Heart right ventricle (tissue), 16 donors: ENCODE measurements at regions not wholly inside any gene's neighbourhood (a gene's known extent, or its start where the extent isn't known, plus 50 kb on each side); places are given as distances from the start of the nearest gene placed in this dataset.

Experiments used
- ATAC-seq, 8 donors: fragments of 200-7000 bp; cut with Tn5 transposase; one replicate each; pipeline ENCODE4 v1.9.1; 2020; ENCODE audit warnings: mild to moderate bottlenecking in 8 of 8, moderate library complexity in 8 of 8, moderate number of reproducible peaks in 1 of 8
- DNase-seq, 2 donors: peaks; one replicate each; pipeline ENCODE4 v3.0.0-alpha.2; 2020
- H3K27ac ChIP-seq, 10 donors: fragments of 200-600 bp; sonication (generic) in 2 of 10; one replicate each; pipeline versions ENCODE4 v1.5.0 to v1.8.0; 2020 to 2022; ENCODE audit warnings: mild to moderate bottlenecking in 3 of 10
- H3K27me3 ChIP-seq, 7 donors: fragments of 200-600 bp; one replicate each; pipeline ENCODE4 v1.8.0; 2021 to 2022; ENCODE audit warnings: mild to moderate bottlenecking in 2 of 7
- H3K36me3 ChIP-seq, 9 donors: fragments of 200-600 bp; sonication (generic) in 1 of 9; one replicate each; pipeline versions ENCODE4 v1.5.0 to v1.8.0; 2020 to 2022; ENCODE audit warnings: mild to moderate bottlenecking in 2 of 9
- H3K4me1 ChIP-seq, 9 donors: fragments of 200-600 bp; sonication (generic) in 1 of 9; one replicate each; pipeline versions ENCODE4 v1.5.0 to v1.8.0; 2020 to 2022; ENCODE audit warnings: mild to moderate bottlenecking in 4 of 9
- H3K4me3 ChIP-seq, 10 donors: fragments of 200-600 bp; sonication (generic) in 2 of 10; one replicate each; pipeline versions ENCODE4 v1.5.0 to v1.8.0; 2020 to 2022; ENCODE audit warnings: mild to moderate bottlenecking in 7 of 10, moderate library complexity in 2 of 10
- H3K9me3 ChIP-seq, 11 donors: fragments of 200-600 bp in 10 of 11; sonication (generic) in 2 of 11; one replicate each; pipeline versions ENCODE4 v1.5.0 to v1.8.0; 2013 to 2022; ENCODE audit warnings: mild to moderate bottlenecking in 2 of 11, control low read depth in 1 of 11, moderate library complexity in 1 of 11
- WGBS, 2 donors: extraction: QIAGEN DNeasy Blood & Tissue Kit; methylation state at CpG; one replicate each; pipeline ENCODE4 v1.1.7; 2013; ENCODE audit warnings: inconsistent platforms in 1 of 2; 5-methylcytosine and 5-hydroxymethylcytosine counted together
- intact Hi-C, 10 donors: fragments of 100-400 bp; cut with DNase I; formaldehyde crosslinking; loops; one replicate each; pipeline versions ENCODE4 v1.11.1 to v1.14.2; 2022
- TF ChIP-seq, protein P1 (sequence below), 9 donors: fragments of 200-600 bp; sonication (generic) in 2 of 9; IDR thresholded peaks; one replicate each; pipeline versions ENCODE4 v1.5.0 to v1.8.0; 2021 to 2022; ENCODE audit warnings: antibody characterized with exemption in 9 of 9, mild to moderate bottlenecking in 5 of 9, moderate library complexity in 1 of 9
- donor health status: Arrhythmogenic right ventricular cardiomyopathy.
- donor health status: ischemic (EF 13 %, LVEDD 7.1; RV severe dilation, severe dysfunction).
- donor health status: healthy with polysubstance abuse.
- donor health status: DM: no; HTN: yes; CAD: no.
- donor health status: DM: no; HTN: no; CAD: no.
- donor health status: ischemic (EF 25% LVEDD 6.9; RV normal size, moderate dysfunction).
- donor health status: ischemic (EF 25% LVEDD 5.7; RV mildly dilated, moderate dysfunction).
- donor health status: healthy.
- donor health status: DM: yes; HTN: yes; CAD: no.
- donor health status: Ischemic cardiomyopathy.
- donor health status: ischemic (EF 35%, LVEDD 5.7; RV mildly dilated, moderate dysfunction).
- donor health status: nonischemic (EF 11% LVEDD 7.7; RV severe dilation, severe dysfunction).
- donor health status: DM: yes; HTN: yes; CAD: no.
- donor health status: PGD.
- donor health status: ischemic (EF 29% LVEDD 5.4; RV normal size, mild dysfunction).
- donor health status: nonischemic (EF 23%, LVEDD 6.1; RV moderate dilation, normal function).

DNA sequence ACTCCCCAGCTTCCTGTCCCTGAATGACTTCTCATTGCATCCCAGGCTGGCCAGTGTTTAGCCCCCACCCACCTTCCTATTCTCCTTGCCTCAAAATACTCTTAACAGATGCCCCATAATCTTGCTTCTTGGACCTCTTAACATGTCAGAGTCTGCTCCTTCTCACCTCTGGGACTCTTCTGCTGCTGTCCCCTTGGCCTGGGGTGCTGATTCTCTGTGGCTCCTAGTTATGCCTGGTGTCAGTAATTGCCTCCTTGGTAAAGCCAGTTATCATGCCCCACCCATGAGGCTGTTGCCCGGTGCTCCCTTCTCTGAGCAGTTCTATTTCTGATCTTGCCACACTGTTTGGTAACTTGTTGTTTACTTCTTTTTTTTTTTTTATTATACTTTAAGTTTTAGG is 256.8 kb downstream of the STIM2 start:
- H3K36me3 ChIP-seq, result no peaks in the 10 kb centered on the region
- H3K9me3 ChIP-seq, result no peaks in the 10 kb centered on the region
- H3K27me3 ChIP-seq, result peaks cover 0 to 7% (median 0%) of the 10 kb centered on the region in 7 donors
- no peaks in the 10 kb centered on the region for H3K4me1 ChIP-seq
- no peak overlapping the region for H3K4me3 ChIP-seq
- TF ChIP-seq, protein P1, sequence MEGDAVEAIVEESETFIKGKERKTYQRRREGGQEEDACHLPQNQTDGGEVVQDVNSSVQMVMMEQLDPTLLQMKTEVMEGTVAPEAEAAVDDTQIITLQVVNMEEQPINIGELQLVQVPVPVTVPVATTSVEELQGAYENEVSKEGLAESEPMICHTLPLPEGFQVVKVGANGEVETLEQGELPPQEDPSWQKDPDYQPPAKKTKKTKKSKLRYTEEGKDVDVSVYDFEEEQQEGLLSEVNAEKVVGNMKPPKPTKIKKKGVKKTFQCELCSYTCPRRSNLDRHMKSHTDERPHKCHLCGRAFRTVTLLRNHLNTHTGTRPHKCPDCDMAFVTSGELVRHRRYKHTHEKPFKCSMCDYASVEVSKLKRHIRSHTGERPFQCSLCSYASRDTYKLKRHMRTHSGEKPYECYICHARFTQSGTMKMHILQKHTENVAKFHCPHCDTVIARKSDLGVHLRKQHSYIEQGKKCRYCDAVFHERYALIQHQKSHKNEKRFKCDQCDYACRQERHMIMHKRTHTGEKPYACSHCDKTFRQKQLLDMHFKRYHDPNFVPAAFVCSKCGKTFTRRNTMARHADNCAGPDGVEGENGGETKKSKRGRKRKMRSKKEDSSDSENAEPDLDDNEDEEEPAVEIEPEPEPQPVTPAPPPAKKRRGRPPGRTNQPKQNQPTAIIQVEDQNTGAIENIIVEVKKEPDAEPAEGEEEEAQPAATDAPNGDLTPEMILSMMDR (IDR thresholded peaks at IDR 0.05), result no peak
- WGBS, 2 donors, result 88 to 90% methylated on average over 1 of the region's 1 CpG
- DNase-seq, result no peak
- no peak for ATAC-seq
- intact Hi-C loops, result no loop called here
- no peak overlapping the region for H3K27ac ChIP-seq

DNA sequence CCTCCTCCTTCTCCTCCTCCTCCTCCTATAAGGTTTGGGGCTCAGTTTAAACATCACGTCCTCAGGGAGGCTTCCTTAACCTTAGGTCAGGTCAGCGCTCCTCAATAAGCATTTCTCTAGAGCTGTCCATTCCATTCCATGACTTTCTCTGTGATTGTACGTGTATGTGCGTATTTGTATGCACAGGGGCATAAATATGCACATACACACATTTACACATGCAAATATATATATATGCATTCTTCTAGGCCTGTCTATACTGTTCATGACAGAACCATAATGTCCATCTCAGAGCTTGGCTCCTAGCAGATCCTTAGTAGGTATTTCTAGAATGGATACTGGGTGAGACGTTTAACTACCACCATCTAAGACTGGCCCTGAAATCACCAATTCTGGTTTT is 258.6 kb downstream of the STIM2 start:
- WGBS, 2 donors, result 78 to 83% methylated on average over 5 of the region's 5 CpGs
- Histone ChIP-seq H3K27ac (no peak overlapping the region), H3K36me3 (no peaks in the 10 kb centered on the region), H3K4me1 (no peaks in the 10 kb centered on the region), H3K4me3 (no peak overlapping the region), H3K27me3 (peaks cover 0 to 7% (median 0%) of the 10 kb centered on the region in 7 donors), H3K9me3 (no peaks in the 10 kb centered on the region)
- no peak for ATAC-seq
- DNase-seq, result no peak
- TF ChIP-seq, protein P1 (IDR thresholded peaks at IDR 0.05), result no peak
- intact Hi-C loops, result no loop called here

DNA sequence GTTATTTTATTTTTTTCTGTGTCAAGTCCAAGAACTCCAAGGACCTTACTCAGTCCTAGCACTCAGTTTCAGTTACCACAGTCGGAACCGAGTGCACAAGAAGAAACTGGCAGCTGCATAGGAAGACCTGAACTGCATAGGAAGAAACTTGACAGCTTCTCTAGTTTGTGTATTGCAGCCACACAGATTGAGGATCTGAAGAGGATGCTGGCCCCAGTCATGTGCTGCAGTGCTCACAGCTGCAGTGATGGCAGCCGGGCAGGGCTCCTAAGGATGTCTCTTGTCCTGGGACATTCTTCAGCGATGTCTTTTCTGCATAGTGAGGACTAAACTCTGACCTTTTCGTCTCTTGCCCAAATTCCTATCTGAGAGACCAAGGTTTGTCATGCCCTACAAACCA is 261.2 kb downstream of the STIM2 start:
- TF ChIP-seq, protein P1 (IDR thresholded peaks at IDR 0.05), result no peak
- Histone ChIP-seq H3K4me1 (no peaks in the 10 kb centered on the region), H3K9me3 (no peaks in the 10 kb centered on the region), H3K27ac (no peak overlapping the region), H3K36me3 (no peaks in the 10 kb centered on the region), H3K27me3 (peaks cover 0 to 7% (median 0%) of the 10 kb centered on the region in 7 donors), H3K4me3 (no peak overlapping the region)
- ATAC-seq (no peak), DNase-seq (no peak)
- intact Hi-C loops, result no loop called here
- WGBS, 2 donors, result 79 to 82% methylated on average over 5 of the region's 5 CpGs

DNA sequence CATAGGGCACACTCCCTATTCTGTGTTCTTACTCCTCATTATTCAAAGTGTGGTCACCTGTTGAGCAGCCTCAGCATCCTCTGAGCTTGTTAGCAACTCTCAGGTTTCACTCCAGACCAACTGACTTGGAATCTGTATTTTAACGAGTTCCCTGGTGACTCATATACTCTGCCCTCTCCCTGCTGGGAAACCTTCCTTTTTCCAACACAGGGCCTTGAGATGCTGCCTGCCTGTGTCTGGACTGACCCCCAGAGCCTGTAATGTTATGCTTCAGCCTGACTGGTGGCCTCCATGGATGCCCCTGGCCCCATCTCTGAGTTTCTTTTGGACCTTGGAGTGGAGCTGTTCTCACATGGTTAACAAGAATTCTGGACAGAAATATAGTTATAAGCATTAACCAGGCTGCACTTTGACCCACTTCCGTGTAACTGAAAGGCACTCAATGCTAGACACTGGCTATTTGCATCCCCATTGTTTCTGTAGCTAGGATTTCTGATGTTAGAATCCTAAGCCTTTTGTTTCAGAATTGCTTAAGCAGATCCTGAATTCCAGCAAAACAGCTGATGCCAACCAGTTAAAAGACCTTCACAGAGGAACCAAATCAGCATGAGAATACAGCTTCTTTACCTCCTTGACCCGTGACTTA is 262.6 kb downstream of the STIM2 start:
- intact Hi-C loops, result no loop called here
- TF ChIP-seq, protein P1 (IDR thresholded peaks at IDR 0.05), result no peak
- H3K36me3 ChIP-seq, result no peaks in the 10 kb centered on the region
- H3K4me3 ChIP-seq, result no peak overlapping the region
- no peaks in the 10 kb centered on the region for H3K9me3 ChIP-seq
- H3K27me3 ChIP-seq, result peaks cover 0 to 6% (median 0%) of the 10 kb centered on the region in 7 donors
- WGBS, 2 donors, result 39 to 41% methylated on average over 3 of the region's 3 CpGs
- ATAC-seq (no peak), DNase-seq (no peak)
- no peaks in the 10 kb centered on the region for H3K4me1 ChIP-seq
- no peak overlapping the region for H3K27ac ChIP-seq
